ENCODE measurements at regions not wholly inside any gene's neighbourhood (a gene's known extent, or its start where the extent isn't known, plus 50 kb on each side); places are given as distances from the start of the nearest gene placed in this dataset.

DNA sequence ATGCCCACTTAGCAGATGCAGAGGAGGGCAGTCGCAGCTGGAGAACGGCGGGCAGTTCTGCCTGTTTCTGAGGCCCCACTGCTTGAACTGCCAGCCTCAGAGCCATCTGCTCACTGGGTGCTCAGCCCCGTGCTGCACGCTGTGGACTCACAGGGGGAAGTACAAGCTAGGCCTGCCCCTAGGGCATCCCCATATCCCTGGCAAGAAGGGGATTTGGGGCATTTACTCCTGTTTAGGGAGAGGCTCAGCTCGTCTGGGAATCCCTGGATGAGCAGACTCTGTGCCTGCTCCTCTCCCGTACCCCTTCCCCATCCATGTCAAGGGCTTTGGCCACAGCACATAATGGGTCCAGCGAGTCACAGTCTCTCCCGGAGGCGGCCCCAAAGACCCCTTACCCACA lies 169.8 kb upstream of the PKDCC start:
- no peak overlapping the region for H3K4me3 ChIP-seq (ENCODE audit: low read depth, poor library complexity, severe bottlenecking)
- no peak for DNase-seq (ENCODE audit: low spot score in 2 of 2)
- intact Hi-C loops (cut with DNase I; ENCODE audit: low total_unique reads) = no loop called here
- WGBS, 2 donors = 91 to 92% methylated on average over 10 of the region's 10 CpGs
- TF ChIP-seq, protein P1, sequence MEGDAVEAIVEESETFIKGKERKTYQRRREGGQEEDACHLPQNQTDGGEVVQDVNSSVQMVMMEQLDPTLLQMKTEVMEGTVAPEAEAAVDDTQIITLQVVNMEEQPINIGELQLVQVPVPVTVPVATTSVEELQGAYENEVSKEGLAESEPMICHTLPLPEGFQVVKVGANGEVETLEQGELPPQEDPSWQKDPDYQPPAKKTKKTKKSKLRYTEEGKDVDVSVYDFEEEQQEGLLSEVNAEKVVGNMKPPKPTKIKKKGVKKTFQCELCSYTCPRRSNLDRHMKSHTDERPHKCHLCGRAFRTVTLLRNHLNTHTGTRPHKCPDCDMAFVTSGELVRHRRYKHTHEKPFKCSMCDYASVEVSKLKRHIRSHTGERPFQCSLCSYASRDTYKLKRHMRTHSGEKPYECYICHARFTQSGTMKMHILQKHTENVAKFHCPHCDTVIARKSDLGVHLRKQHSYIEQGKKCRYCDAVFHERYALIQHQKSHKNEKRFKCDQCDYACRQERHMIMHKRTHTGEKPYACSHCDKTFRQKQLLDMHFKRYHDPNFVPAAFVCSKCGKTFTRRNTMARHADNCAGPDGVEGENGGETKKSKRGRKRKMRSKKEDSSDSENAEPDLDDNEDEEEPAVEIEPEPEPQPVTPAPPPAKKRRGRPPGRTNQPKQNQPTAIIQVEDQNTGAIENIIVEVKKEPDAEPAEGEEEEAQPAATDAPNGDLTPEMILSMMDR (IDR thresholded peaks at IDR 0.05) = no peak
- TF ChIP-seq POLR2A (IDR thresholded peaks at IDR 0.05) = no peak

DNA sequence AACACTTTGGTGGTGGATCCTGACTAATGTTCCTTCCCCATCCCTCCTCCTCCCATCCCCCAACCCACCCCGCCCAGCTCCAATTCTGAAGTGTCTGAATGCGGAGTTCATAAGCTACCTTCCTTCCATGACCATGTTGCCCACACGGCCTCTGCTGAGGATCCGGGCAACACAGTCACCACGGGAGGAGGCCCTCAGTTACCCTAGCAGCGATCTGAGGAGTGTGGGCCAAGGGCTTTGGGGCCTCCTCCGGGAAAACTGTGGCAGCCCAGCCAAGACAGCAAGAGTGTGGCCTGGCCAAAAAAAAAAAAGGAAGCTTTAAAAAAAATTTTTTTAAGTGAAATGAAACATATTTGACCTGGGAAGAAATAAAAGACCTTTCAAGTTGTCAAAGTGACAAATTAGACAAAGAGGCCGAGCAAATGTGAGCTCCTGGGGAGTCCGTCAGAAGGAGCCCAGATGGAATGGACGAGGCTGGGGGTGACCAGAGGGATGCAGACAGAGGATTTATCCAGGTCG lies 169.0 kb upstream of the PKDCC start:
- intact Hi-C loops (cut with DNase I; ENCODE audit: low total_unique reads) = no loop called here
- no peak for DNase-seq (ENCODE audit: low spot score in 2 of 2)
- no peak overlapping the region for H3K4me3 ChIP-seq (ENCODE audit: low read depth, poor library complexity, severe bottlenecking)
- TF ChIP-seq, protein P1 (IDR thresholded peaks at IDR 0.05) = no peak
- TF ChIP-seq POLR2A (IDR thresholded peaks at IDR 0.05) = no peak
- WGBS, 2 donors = 68 to 70% methylated on average over 11 of the region's 11 CpGs

DNA sequence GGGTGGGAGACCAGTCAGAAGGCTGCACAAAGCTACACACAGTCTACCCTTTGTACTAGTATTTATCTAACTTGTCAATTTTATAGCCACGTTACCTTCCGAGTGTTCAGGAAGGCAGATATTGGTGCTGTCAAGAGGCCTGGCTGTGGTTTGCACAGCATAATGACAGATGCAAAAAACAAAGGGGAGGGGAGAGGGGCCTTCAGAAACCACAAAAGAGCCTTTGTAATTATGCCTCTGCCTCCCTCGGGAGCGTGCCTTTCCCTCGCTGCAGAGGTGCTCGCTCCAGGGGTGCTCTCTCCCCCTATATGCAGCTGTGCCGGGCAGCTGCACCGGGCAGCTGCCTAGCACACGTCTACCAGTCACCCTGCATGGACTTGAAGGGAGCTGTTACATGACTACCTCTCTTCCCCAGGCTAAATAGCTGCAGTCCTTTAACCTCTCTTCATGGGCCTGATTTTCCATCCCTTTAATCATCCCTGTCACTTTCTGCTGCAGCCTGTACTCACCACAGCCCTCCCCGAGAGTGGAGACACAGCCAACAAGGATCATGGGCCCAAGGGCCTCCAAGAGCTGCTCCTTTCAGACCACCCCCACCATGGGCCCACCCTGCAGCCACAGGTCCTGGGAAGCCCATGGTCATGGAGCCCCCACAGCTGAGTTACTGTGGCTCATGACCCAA lies 168.4 kb upstream of the PKDCC start:
- intact Hi-C loops (cut with DNase I; ENCODE audit: low total_unique reads) = no loop called here
- 65 to 72% methylated on average over 10 of the region's 10 CpGs for WGBS, 2 donors
- DNase-seq (ENCODE audit: low spot score in 2 of 2) = no peak
- no peak overlapping the region for H3K4me3 ChIP-seq (ENCODE audit: low read depth, poor library complexity, severe bottlenecking)
- TF ChIP-seq POLR2A (IDR thresholded peaks at IDR 0.05) = no peak
- TF ChIP-seq, protein P1 (IDR thresholded peaks at IDR 0.05) = no peak

DNA sequence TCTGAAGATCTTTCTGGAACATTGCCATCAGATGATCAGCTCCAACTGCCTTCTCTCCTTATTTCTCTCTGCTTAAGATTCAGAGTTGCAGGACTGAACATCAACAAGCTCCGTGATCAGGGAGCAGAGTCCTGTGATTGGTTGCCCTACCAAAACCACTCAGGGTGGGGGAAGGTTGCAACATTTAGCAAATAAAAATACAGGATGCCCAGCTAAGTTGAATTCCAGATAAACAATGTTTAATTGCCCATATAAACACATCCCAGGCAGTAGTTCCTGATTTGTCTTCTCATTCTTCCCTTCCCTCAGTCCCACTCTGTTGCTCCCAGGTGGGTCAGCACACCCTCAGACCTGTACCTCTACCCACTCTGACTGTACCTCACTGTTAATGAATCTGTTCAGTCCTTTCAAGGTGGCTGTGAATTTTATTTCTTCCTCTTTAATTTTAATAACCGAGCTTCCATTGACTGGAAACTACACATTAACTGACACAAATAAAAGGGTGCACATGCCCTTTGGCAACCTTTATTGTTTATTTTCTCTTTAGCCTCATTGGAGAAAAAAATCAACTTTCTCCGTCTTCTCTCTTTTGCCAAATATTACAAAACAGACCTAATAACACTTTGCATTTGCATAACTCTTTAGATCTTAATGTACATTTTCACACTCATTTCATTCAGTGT lies 167.1 kb upstream of the PKDCC start:
- TF ChIP-seq, protein P1 (IDR thresholded peaks at IDR 0.05) = no peak
- no peak for TF ChIP-seq POLR2A (IDR thresholded peaks at IDR 0.05)
- WGBS, 2 donors = 71 to 72% methylated on average over 3 of the region's 3 CpGs
- DNase-seq (ENCODE audit: low spot score in 2 of 2) = no peak
- intact Hi-C loops (cut with DNase I; ENCODE audit: low total_unique reads) = no loop called here
- no peak overlapping the region for H3K4me3 ChIP-seq (ENCODE audit: low read depth, poor library complexity, severe bottlenecking)

DNA sequence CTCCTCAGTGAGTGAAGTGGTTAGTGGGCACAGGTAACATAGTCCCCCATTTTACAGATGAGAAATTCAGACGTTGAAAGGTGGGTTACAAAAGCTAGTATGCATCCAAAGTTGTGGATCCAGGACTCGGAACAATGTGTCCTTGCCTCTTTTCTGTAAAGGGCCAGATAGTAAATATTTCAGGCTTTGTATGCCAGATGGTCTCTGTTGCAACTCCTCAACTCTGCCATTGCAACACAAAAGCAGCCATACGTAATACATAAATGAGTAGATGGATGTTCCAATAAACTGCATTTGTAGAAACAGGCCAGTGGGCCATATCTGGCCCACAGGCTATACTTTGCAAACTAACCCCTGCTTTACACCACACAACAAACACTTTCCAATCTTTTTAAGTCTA lies 166.6 kb upstream of the PKDCC start:
- H3K4me3 ChIP-seq (ENCODE audit: low read depth, poor library complexity, severe bottlenecking) = no peak overlapping the region
- WGBS, 2 donors = 75 to 85% methylated on average over 3 of the region's 3 CpGs
- intact Hi-C loops (cut with DNase I; ENCODE audit: low total_unique reads) = no loop called here

More for the DNA sequence above, 166.6 kb upstream of the PKDCC start:
- peak in 1 of 2 donors; percentile 46 for DNase-seq (ENCODE audit: low spot score in 2 of 2)
- TF ChIP-seq, protein P1 (IDR thresholded peaks at IDR 0.05) = no peak
- TF ChIP-seq POLR2A (IDR thresholded peaks at IDR 0.05) = no peak
